ENCODE measurements at regions not wholly inside any gene's neighbourhood (a gene's known extent, or its start where the extent isn't known, plus 50 kb on each side); places are given as distances from the start of the nearest gene placed in this dataset.

- Histone ChIP-seq H3K27me3 (ENCODE audit: low read depth) (no peaks in the 10 kb centered on the region), H3K27ac (replicated peaks) (no peak overlapping the region), H3K36me3 (no peaks in the 10 kb centered on the region), H3K9me3 (replicated peaks) (peaks cover 12% of the 10 kb centered on the region), H3K4me3 (no peak overlapping the region), H3K4me1 (no peaks in the 10 kb centered on the region)
- intact Hi-C loops (cut with micrococcal nuclease): no loop called here
- no peak for DNase-seq
- no peak for TF ChIP-seq CTCF (IDR thresholded peaks at IDR 0.05; ENCODE audit: borderline replicate concordance)
Observed at GRCh38 chr2:18668221-18668620, 78.9 kb upstream of the NT5C1B start.

DNA sequence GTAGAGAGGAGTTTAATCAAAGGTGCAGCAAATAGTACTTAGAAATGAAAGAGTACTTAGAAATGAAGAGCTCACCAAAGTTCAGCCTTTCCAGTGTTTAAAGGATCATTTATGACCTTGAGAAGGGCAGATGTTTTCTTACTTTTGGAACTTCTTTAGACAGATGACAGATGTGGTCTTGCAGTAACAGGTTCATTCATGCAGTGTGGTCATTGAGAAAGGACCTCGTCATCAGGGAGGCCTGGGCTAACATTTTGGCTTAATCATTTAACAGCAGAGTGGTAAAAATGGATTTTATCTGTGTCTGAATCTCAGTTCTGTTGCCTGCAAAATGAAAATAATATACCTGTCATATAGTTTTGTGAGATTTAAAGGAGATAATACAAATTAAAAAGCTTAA, 75.1 kb upstream of the NT5C1B start:
- no peak for DNase-seq
- no peak for TF ChIP-seq CTCF (IDR thresholded peaks at IDR 0.05; ENCODE audit: borderline replicate concordance)
- H3K36me3 ChIP-seq: no peaks in the 10 kb centered on the region
- no peaks in the 10 kb centered on the region for H3K9me3 ChIP-seq (replicated peaks)
- H3K27me3 ChIP-seq (ENCODE audit: low read depth): no peaks in the 10 kb centered on the region
- H3K4me1 ChIP-seq: no peaks in the 10 kb centered on the region
- H3K27ac ChIP-seq (replicated peaks): no peak overlapping the region
- H3K4me3 ChIP-seq: no peak overlapping the region
- intact Hi-C loops (cut with micrococcal nuclease): no loop called here

GRCh38 chr2:18663861-18664260, 74.5 kb upstream of the NT5C1B start:
- H3K4me1 ChIP-seq: no peaks in the 10 kb centered on the region
- intact Hi-C loops (cut with micrococcal nuclease): no loop called here
- H3K4me3 ChIP-seq: no peak overlapping the region
- no peak for TF ChIP-seq CTCF (IDR thresholded peaks at IDR 0.05; ENCODE audit: borderline replicate concordance)
- H3K36me3 ChIP-seq: no peaks in the 10 kb centered on the region
- no peaks in the 10 kb centered on the region for H3K9me3 ChIP-seq (replicated peaks)
- H3K27me3 ChIP-seq (ENCODE audit: low read depth): no peaks in the 10 kb centered on the region
- no peak overlapping the region for H3K27ac ChIP-seq (replicated peaks)
- DNase-seq: no peak

GRCh38 chr2:18662689-18663088, 73.3 kb upstream of the NT5C1B start:
- Histone ChIP-seq H3K9me3 (replicated peaks) (no peaks in the 10 kb centered on the region), H3K27me3 (ENCODE audit: low read depth) (no peaks in the 10 kb centered on the region), H3K4me3 (no peak overlapping the region), H3K4me1 (no peaks in the 10 kb centered on the region), H3K36me3 (no peaks in the 10 kb centered on the region), H3K27ac (replicated peaks) (no peak overlapping the region)
- TF ChIP-seq CTCF (IDR thresholded peaks at IDR 0.05; ENCODE audit: borderline replicate concordance): no peak
- intact Hi-C loops (cut with micrococcal nuclease): no loop called here
- no peak for DNase-seq

DNA sequence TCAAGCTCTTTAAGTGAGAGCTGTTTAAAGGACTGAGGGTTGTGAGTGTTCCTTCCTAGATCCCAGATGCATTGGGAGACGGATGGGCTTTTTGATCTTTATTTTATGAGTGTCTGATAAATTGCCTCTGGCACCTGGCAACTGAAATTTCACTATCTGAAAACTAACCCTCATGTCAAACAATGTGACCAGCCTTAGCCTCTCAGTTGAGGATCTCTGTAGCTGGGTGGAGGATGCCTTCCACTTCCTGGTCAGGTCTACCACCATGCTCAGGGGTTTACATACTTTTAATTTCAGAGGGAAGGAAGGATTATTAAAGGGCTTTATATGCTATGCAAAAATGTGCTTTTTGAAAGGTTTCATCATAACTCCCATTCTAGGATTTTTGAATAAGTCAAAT, 70.5 kb upstream of the NT5C1B start:
- no peak overlapping the region for H3K27ac ChIP-seq (replicated peaks)
- TF ChIP-seq CTCF (IDR thresholded peaks at IDR 0.05; ENCODE audit: borderline replicate concordance): no peak
- no peak for DNase-seq

DNA sequence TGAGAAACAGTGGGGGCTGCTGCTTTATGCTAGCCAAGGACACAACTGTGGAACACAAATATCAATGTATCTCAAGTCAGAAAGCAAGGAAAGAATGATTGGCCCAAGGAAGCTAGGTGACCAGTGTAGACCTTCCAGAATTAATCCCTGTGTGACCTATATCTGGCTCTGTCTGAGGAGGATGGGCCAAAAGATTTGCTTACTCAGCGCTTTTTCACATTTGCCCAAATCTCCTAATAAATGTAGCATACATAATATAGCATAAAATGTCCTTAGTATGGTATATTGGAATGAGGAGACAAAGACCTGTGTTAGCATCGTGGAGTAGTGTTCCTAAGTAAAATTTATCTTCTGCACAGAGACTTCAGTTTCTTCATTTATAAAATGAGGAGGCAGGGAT, 66.7 kb upstream of the NT5C1B start:
- Histone ChIP-seq H3K36me3 (no peaks in the 10 kb centered on the region), H3K27ac (replicated peaks) (no peak overlapping the region), H3K4me1 (peaks cover 14% of the 10 kb centered on the region), H3K9me3 (replicated peaks) (no peaks in the 10 kb centered on the region), H3K27me3 (ENCODE audit: low read depth) (no peaks in the 10 kb centered on the region), H3K4me3 (no peak overlapping the region)
- intact Hi-C loops (cut with micrococcal nuclease): no loop called here
- no peak for DNase-seq
- no peak for TF ChIP-seq CTCF (IDR thresholded peaks at IDR 0.05; ENCODE audit: borderline replicate concordance)

More for the DNA sequence above, 70.5 kb upstream of the NT5C1B start:
- Histone ChIP-seq H3K4me1 (peaks cover 5% of the 10 kb centered on the region), H3K9me3 (replicated peaks) (no peaks in the 10 kb centered on the region), H3K36me3 (no peaks in the 10 kb centered on the region), H3K4me3 (no peak overlapping the region), H3K27me3 (ENCODE audit: low read depth) (no peaks in the 10 kb centered on the region)
- intact Hi-C loops (cut with micrococcal nuclease): no loop called here
